Upper lobe of right lung (tissue), 1 donor: ENCODE measurements at regions not wholly inside any gene's neighbourhood (a gene's known extent, or its start where the extent isn't known, plus 50 kb on each side); places are given as distances from the start of the nearest gene placed in this dataset.

Experiments
- ATAC-seq: fragments of 200-7000 bp; cut with Tn5 transposase; one replicate; pipeline ENCODE4 v1.9.1; 2020; ENCODE audit warnings: mild to moderate bottlenecking, moderate library complexity
- DNase-seq: peaks from one replicate; pipeline ENCODE4 v3.0.0-alpha.2; 2020
- H3K27ac ChIP-seq: fragments of 200-600 bp; one replicate; pipeline ENCODE4 v1.8.0; 2022
- H3K27me3 ChIP-seq: fragments of 200-600 bp; one replicate; pipeline ENCODE4 v1.8.0; 2022; ENCODE audit warnings: mild to moderate bottlenecking
- H3K36me3 ChIP-seq: fragments of 200-600 bp; one replicate; pipeline ENCODE4 v1.8.0; 2022
- H3K4me1 ChIP-seq: fragments of 200-600 bp; one replicate; pipeline ENCODE4 v1.8.0; 2022
- H3K4me3 ChIP-seq: fragments of 200-600 bp; one replicate; pipeline ENCODE4 v1.8.0; 2022; ENCODE audit warnings: mild to moderate bottlenecking
- H3K9me3 ChIP-seq: fragments of 200-600 bp; one replicate; pipeline ENCODE4 v1.8.0; 2022
- intact Hi-C: fragments of 100-400 bp; cut with DNase I; formaldehyde crosslinking; loops from one replicate; pipeline ENCODE4 v1.11.0; 2022
- TF ChIP-seq, protein P1 (sequence below): fragments of 200-600 bp; IDR thresholded peaks from one replicate; pipeline ENCODE4 v1.8.0; 2022; ENCODE audit warnings: antibody characterized with exemption
- donor health status: DM: no; HTN: yes; CAD: no; lungs with severe emphysema.

DNA sequence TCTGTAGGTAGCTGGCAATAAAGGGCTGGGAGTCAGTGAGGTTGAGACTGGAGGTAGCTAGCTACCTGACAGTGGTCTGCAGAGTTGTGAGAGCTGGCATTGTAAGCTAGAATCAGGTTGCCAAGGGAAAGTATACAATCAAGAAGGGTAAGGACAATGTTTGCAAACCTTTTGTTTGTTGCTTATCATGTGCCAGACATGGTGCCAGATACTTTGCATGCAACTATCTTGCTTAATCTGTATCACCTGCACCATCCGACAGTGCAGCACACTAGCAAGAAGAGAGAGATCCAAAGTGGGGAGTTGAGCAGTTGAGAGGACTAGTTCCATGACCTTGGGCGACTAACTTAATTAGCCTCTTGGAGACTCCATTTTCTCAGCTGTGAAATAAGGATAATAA lies 236.4 kb downstream of the PDCD6IP start:
- TF ChIP-seq, protein P1, sequence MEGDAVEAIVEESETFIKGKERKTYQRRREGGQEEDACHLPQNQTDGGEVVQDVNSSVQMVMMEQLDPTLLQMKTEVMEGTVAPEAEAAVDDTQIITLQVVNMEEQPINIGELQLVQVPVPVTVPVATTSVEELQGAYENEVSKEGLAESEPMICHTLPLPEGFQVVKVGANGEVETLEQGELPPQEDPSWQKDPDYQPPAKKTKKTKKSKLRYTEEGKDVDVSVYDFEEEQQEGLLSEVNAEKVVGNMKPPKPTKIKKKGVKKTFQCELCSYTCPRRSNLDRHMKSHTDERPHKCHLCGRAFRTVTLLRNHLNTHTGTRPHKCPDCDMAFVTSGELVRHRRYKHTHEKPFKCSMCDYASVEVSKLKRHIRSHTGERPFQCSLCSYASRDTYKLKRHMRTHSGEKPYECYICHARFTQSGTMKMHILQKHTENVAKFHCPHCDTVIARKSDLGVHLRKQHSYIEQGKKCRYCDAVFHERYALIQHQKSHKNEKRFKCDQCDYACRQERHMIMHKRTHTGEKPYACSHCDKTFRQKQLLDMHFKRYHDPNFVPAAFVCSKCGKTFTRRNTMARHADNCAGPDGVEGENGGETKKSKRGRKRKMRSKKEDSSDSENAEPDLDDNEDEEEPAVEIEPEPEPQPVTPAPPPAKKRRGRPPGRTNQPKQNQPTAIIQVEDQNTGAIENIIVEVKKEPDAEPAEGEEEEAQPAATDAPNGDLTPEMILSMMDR: no peak
- Histone ChIP-seq H3K36me3 (no peaks in the 10 kb centered on the region), H3K27ac (no peak overlapping the region), H3K4me3 (no peak overlapping the region), H3K4me1 (no peaks in the 10 kb centered on the region), H3K9me3 (no peaks in the 10 kb centered on the region), H3K27me3 (no peaks in the 10 kb centered on the region)
- intact Hi-C loops: no loop called here
- ATAC-seq (no peak), DNase-seq (no peak)

DNA sequence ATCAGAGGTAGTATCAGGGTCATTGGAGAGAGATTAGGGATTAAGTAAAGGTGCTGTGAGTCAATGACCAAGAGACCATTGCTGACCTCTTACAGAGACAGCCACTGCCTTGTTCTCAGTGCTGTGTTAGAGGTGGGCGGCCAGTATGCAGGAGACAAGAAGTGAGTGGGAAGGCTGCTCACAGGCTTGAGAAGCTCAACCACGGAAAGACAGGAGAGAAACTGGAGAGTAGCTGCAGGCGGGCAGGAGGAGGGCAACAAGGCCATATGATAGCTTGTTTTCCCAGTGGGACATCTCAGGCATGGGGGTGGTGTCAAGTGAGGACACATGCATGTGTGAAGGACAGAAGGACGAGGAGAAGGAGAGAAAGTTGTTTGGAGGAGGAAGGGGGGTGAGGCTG lies 237.3 kb downstream of the PDCD6IP start:
- Histone ChIP-seq H3K27ac (no peak overlapping the region), H3K4me1 (no peaks in the 10 kb centered on the region), H3K9me3 (no peaks in the 10 kb centered on the region), H3K4me3 (no peak overlapping the region), H3K36me3 (no peaks in the 10 kb centered on the region), H3K27me3 (no peaks in the 10 kb centered on the region)
- intact Hi-C loops: no loop called here
- ATAC-seq (no peak), DNase-seq (no peak)
- TF ChIP-seq, protein P1: no peak

DNA sequence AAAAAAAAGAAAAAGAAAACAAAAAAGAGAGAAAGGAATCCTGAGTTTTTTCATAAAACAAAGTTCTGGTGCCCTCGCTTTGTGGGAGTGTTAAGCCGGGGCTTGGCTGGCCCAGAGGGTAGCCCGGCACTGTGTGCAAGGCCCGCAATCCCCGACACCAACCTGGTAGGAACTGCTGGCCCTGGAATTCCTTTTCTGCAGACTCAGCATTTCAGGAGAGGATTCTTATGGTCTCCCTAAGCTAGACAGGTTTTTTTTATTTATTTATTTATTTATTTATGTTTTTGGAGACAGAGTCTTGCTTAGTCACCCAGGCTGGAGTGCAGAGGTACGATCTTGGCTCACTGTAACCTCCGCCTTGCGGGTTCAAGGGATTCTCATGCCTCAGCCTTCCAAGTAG lies 238.8 kb downstream of the PDCD6IP start:
- intact Hi-C loops: no loop called here
- no peak overlapping the region for H3K4me3 ChIP-seq
- H3K27me3 ChIP-seq: no peaks in the 10 kb centered on the region
- ATAC-seq (no peak), DNase-seq (no peak)
- H3K36me3 ChIP-seq: no peaks in the 10 kb centered on the region
- no peaks in the 10 kb centered on the region for H3K9me3 ChIP-seq
- H3K4me1 ChIP-seq: no peaks in the 10 kb centered on the region
- H3K27ac ChIP-seq: no peak overlapping the region
- TF ChIP-seq, protein P1: no peak

DNA sequence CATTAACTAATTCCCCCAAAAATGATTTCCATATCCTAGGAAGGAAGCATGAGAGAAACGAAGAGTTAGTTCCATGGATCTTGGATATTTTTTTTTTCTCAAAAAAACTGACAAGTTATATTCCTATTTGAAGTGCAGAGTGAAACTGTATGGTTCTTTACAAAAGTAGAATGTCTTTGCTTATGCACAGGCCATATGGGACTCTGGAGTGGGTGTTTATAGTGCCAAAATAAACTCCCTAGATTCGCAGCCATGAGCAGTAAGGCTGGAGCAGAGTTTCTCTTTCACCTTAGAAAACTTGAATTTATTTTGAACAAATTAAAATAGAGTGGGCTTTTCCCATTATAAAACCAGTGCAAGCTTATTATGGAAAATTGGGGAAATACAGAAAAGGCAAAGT lies 239.7 kb downstream of the PDCD6IP start:
- no peak overlapping the region for H3K4me3 ChIP-seq
- DNase-seq (no peak), ATAC-seq (no peak)
- H3K27ac ChIP-seq: no peak overlapping the region
- intact Hi-C loops: no loop called here
- no peaks in the 10 kb centered on the region for H3K9me3 ChIP-seq
- H3K27me3 ChIP-seq: no peaks in the 10 kb centered on the region
- H3K36me3 ChIP-seq: no peaks in the 10 kb centered on the region
- no peaks in the 10 kb centered on the region for H3K4me1 ChIP-seq
- TF ChIP-seq, protein P1: no peak

DNA sequence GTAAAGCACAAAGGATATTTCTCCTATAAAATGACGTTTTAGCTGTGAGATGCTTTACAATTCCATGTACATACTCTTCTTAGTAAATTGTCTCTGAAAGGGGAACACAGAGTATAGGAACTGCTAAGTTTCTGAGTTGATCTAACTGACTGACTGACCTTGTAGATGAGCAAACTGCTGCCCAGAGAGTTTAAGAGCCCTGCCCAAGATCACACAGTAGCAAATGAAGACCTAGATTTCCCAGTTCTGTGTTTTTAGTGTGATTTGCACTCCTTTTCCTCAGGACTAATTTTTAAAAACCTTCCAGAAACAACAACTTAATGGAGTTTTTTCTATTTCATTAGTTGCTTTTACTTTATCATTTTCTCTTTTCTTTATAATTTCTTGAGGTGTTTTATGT lies 247.7 kb downstream of the PDCD6IP start:
- Histone ChIP-seq H3K4me3 (no peak overlapping the region), H3K36me3 (no peaks in the 10 kb centered on the region), H3K9me3 (no peaks in the 10 kb centered on the region), H3K4me1 (no peaks in the 10 kb centered on the region), H3K27ac (no peak overlapping the region), H3K27me3 (no peaks in the 10 kb centered on the region)
- no peak for ATAC-seq
- no peak for DNase-seq
- intact Hi-C loops: no loop called here
- TF ChIP-seq, protein P1: no peak

DNA sequence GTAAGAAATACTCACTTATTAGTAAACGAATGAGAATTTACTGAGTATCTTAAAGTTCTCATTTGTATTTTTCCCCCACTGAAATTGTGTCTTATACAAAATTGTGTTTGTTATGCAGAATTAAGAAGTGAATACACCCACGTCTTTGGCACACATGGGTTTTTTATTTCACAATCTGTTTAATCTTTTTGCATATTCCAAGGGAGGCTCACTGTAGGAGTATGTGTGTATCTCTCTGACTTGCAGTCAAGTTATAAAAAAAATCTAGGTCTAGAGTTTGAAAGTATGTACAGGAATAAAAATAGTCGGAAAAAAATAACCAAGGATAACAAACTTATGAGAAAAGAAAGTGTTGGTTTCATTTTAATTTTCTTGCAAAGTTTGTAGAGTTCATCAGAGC lies 255.2 kb downstream of the PDCD6IP start:
- Histone ChIP-seq H3K4me1 (no peaks in the 10 kb centered on the region), H3K4me3 (no peak overlapping the region), H3K27me3 (no peaks in the 10 kb centered on the region), H3K36me3 (no peaks in the 10 kb centered on the region), H3K27ac (no peak overlapping the region), H3K9me3 (no peaks in the 10 kb centered on the region)
- DNase-seq (no peak), ATAC-seq (no peak)
- TF ChIP-seq, protein P1: no peak
- intact Hi-C loops: no loop called here
